ENCODE measurements at regions not wholly inside any gene's neighbourhood (a gene's known extent, or its start where the extent isn't known, plus 50 kb on each side); places are given as distances from the start of the nearest gene placed in this dataset.
A peak's percentile ranks its signal among the peaks of the same experiment; 100 is the strongest.
"Not testable (repeated sequence)": the region's sequence is repeated elsewhere in the genome, so short reads cannot be mapped to it uniquely, and the experiment has no call there.

DNA sequence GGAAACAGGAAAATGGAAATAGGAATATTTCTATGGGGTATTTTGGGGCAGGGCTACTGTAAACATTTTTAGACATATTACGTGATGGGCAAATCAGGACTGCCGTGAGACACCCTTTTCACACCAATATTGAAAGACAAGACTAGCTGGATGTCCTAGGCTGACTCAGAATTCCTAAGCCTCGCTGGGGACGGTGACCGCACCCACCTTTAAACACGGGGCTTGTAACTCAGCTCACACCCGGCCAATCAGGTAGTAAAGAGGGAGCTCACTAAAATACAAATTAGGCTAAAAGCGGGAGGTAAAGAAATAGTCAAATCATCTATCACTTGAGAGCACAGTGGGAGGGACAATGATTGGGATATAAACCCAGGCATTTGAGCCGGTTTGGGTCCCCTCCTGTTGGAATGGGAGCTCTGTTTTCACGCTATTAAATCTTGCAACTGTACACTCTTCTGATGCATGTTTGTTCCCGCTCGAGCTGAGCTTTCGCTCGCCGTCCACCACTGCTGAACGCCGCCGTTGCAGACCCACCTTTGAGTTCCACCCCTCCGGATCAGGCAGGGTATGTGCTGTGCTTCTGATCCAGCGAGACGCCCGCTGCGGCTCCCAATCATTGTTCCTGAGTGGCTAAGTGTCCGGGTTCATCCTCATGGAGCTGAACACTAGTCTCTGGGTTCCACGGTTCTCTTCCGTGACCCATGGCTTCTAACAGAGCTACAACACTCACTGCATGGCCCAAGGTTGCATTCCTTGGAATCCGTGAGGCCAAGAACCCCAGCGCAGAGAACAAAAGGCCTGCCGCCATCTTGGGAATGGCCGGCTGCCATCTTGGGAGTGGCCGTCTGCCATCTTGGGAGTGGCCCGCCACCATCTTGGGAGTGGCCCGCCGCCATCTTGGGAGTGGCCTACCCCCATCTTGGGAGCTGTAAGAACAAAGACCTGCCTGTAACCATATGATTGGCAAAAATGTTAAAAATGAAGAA is 152.6 kb downstream of the CRLF2 start:
- no peak for DNase-seq

DNA sequence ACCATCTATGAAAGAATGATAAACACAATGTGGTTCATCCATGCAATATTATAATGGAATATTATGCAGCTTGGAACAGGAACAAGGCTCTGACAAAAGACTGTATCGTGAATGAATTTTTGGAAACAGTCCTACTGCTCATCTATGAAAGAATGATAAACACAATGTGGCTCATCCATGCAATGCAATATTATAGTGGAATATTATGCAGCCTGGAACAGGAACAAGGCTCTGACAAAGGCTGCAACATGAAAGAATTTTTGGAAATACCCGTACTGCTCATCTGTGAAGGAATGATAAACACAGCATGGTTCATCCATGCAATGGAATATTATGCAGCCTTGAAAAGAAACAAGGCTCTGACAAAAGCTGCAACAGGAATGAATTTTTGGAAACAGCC is 158.8 kb downstream of the CRLF2 start:
- DNase-seq: not testable (repeated sequence)

DNA sequence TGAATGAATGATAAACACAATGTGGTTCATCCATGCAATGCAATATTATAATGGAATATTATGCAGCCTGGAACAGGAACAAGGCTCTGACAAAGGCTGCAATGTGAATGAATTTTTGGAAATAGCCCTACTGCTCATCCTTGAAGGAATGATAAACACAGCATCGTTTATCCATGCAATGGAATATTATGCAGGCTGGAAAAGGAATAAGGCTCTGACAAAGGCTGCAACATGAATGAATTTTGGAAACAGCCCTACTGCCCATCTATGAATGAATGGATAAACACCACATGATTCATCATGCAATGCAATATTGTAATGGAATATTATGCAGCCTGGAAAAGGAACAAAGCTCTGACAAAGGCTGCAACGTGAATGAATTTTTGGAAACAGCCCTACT is 159.4 kb downstream of the CRLF2 start:
- DNase-seq: no peak

DNA sequence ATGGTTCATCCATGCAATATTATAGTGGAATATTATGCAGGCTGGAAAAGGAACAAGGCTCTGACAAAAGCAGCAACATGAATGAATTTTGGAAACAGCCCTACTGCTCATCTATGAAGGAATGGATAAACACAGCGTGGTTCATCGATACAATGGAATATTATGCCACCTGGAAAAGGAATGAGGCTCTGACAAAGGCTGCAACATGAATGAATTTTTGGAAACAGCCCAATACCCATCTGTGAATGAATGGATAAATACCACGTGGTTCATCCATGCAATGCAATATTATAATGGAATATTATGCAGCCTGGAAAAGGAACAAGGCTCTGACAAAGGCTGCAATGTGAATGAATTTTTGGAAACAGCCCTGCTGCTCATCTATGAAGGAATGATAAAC is 160.4 kb downstream of the CRLF2 start:
- no peak for DNase-seq

DNA sequence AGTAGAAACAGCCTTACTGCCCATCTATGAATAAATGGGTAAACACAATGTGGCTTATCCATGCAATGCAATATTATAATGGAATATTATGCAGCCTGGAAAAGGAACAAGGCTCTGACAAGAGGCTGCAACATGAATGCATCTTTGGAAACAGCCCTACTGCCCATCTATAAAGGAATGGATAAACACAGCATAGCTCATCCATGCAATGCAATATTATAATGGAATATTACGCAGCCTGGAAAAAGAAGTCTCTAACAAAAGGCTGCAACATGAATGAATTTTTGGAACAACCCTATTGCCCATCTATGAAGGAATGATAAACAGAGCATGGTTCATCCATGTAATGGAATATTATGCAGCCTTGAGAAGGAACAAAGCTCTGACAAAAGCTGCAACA is 161.0 kb downstream of the CRLF2 start:
- no peak for DNase-seq

DNA sequence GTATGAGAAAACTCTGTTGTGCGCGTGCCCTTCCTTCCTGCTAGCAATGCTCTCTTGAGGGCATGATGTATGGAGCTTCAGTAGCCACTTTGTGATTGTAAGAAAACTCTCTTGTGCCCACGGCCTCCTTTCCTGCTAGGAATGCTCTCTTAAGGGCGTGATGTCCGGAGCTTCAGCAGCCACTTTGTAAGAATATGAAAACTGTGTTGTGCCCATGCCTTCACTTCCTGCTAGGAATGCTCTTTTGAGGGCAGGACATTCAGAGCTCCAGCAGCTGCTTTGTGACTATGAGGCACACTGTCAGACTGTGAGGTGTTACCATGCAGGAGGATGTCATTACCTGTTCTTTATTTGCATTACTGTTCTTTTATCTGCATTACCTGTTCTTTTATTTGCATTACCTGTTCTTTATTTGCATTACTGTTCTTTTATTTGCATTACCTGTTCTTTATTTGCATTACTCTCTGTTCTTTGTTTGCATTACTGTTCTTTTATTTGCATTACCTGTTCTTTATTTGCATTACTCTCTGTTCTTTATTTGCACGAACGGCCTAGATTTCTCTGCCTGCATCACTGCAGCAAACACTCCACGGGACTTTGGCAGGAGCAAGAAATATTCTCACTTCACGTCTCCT is 166.7 kb downstream of the CRLF2 start:
- DNase-seq: no peak

DNA sequence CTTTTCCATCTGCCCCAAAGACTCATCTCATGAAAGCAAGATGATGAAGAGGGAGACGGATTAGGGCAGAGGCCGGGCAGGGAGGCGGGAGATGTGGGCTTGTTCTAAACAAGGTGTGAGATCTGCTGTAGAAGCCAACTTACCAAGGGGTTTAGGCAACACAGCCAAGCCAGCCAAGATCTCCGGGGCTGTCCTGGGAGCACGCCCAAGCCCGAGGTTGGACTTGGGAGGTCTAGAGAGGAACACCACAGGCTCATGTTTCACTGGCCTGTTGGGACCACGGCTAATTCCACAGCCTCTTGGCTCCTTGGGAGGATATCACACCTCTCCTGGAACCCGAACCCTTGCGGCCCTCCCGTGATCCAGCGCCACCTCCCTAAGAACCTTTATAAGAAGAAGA is 171.4 kb downstream of the CRLF2 start:
- no peak for DNase-seq

DNA sequence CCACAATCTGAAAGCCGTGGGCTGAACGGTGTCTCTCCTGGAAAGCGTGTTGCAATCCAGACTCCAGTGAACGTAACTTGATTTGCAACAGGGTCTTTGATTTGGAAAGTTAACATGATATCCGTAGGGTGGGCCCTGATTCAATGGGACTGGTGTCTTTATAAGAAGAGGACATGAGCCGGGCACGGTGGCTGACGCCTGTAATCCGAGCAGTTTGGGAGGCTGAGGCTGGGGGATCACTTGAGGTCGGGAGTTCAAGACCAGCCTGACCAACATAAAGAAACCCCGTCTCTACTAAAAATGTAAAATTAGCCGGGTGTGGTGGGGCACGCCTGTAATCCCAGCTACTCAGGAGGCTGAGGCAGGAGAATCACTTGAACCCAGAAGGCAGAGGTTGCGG is 176.5 kb downstream of the CRLF2 start:
- DNase-seq: not testable (repeated sequence)

DNA sequence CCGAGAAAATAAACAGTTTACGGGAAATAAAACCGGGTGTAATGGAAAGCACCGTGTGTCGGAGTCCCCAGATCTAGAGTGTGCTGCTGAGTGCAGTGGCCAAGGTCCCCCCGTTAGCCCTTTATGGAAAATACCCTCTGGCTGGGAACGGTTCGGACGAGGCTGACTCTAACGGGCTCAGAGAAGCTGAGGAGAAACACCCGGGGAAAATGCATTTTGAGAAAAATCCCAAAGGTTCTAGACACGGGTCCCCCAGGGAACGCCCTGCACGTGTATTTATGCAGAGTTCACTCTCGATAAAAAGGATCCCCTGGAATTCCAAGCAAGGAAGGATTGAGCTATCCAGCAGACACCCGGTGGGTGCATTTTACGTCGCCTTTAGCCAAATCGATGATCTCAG is 177.2 kb downstream of the CRLF2 start:
- DNase-seq: no peak

DNA sequence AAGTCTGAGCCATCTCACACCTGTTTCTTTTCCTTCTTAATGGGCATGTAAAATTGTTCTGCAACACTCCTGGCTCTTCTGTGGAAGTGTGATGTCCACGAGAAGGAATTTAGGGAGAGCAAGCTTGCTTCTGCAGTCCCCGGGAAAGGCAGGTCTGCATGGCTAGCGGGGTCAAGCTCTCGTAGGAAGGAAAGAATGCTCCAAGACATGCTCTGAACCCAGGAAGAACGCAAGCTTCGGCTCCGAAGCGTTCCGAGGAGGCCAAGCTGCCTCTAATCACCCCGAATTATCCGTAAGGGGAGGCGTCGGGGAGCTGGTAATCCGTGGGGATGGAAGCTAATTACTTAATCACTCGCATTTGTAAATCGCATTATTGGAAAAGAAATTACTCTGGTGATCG is 177.7 kb downstream of the CRLF2 start:
- DNase-seq: no peak

DNA sequence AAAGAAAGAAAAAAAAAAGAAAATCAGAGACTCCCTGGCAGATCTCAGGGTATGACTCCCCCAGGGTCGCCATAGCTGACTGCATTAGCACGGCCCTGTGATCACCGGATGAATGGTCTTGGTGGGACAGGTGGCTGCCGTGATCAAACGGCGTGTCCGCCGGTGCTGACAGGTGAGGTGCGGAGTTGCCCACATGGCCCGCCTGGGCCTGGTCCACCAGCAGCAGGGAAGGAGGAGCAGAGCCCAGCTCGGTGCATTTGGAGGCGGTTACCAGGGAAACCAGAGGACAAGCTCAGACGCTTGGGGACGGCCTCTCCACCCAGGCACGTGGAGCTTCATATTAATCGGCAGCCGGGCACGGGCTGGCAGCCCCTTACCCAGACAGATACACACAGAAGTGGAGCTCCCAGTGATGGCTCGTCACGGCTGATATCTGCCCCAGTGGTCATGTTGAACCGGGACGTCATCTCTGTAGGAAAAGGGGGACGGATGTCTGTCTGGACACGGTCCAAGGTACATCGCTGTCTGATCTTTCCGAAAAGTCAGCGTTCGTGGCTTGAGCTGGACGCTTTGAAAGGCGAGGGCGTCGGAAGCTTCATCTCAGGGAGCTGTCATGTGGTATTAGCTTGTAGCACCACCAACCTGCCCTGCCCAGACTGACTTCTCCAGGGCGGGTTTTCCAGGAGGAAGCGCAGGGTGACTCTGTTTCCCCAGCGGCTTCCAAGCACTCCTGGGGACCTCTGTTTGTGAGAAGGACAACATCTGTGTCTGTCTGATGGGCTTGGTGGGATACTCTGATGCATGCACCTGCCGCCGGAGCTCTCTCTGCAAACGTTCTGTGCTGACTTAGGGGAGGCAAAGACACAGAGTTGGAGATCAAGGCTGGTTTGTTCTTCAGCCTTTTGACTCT is 180.7 kb downstream of the CRLF2 start:
- DNase-seq: no peak

DNA sequence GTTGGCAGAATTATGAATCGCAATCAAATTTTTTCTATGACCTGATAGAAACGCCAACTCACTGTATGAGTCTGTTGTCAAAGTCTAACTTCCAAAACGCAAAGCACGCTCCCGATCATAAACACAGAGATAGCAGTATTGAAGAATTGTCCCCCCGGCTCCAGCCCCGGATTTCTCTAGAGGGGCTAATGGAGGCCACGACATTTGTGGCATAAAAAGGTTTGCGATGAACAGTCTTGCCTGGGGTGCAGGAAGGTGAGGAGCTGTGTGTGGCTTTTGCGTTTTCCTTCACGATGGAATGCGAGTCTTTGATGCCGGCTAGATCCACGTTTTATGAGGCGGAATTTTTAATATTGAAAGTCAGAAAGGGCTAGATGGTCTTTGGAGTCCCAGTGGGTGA is 183.0 kb downstream of the CRLF2 start:
- DNase-seq: no peak

DNA sequence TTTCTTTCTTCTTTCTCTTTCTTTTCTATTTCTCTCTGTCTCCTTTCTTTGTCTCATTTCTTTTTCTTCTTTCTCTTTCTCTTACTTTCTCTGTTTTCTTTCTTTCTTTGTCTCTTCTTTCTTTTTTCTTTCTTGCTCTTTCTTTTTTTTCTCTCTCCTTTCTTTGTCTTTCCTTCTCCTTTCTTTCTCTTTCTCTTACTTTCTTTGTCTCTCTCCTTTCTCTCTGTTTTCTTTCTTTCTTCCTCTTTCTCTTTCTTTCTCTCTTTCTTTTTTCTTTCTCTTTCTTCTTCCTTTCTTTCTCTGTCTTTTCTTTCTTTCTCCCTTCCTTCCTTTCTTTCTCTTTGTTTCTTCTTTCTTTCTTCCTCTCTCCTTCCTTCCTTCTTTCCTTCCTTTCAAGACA is 184.8 kb downstream of the CRLF2 start:
- DNase-seq: no peak

DNA sequence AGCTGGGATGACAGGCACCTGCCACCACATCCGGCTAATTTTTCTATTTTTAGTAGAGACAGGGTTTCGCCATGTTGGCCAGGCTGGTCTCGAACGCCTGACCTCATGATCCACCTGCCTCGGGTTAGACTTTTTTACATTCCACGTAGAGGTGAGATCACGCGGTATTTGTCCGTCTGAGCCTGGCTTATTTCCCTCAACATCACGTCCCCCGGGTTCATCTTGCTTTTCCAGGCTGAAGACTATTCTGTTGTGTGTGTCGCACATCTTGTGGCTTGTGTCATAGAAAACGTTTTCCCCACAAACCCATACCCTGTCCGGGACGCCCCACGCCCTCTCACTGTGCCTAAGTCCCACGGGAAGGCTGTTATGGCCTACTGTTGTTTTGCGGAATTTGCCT is 185.3 kb downstream of the CRLF2 start:
- peak in 1 of 5 donors; percentile 11 for DNase-seq

DNA sequence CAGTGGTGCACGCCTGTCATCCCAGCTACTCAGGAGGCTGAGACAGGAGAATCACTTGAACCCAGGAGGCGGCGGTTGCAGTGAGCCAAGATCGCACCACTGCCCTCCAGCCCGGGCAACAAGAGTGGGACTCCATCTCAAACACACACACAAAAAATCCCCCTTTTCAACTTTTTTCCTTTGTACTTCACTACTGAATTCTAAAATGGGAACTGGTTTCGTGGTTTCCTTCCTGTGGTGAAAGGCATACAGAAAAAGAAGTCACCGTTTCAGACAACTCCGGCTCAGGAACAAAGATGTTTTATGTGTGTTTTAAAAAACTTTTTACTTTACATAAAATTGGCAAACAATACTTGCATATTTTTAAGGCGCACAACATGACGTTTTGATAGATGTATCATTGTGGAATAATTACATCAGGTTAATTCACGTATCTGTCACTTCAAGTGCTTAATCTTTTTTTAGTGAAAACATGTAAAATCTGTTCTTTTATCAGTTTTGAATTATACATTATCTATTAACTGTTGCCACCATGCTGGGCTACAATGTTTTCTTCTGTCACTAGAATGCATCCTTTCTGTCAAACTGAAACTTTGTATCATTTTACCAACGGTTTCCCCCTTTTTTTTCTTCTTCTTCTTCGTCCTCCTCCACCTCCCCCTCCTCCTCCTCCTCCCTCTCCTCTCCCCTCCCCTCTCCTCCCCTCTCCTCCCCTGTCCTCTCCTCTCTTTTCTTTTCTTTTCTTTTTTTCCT is 186.0 kb downstream of the CRLF2 start:
- peak in 1 of 5 donors; percentile 12 for DNase-seq

DNA sequence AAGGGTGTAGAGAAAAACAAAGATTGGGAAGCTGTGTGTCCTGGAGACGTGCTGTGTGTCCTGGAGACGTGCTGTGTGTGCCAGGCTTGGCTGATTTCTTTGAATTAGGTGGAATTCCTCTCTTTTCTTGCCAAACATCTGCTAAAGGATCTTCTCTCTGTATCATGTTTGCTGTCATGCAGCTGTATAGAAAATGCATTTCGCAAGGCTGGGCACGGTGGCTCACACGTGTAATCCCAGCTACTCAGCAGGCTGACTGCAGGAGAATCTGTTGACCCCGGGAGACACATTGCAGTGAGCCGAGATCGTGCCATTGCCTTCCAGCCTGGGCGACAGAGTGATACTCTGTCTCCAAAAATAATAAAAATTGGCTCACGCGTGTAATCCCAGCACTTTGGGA is 187.0 kb downstream of the CRLF2 start:
- no peak for DNase-seq

DNA sequence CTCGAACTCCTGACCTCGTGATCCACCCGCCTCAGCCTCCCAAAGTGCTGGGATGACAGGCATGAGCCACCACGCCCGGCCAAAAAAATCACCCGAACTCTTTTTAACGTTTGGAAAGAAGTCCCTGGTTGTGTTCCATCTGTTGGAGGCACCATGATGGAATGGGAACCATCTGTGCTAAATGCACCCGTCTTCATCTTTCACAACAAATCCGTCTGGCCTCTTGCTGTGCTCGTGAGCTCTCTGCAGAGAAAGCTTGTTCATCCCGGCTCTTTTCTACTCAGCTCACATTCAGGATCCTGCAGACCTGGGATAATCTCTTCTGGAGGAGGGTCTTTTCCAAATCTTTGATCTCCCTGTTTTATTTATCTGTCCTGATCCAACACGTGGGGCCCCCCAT is 188.8 kb downstream of the CRLF2 start:
- DNase-seq: no peak

DNA sequence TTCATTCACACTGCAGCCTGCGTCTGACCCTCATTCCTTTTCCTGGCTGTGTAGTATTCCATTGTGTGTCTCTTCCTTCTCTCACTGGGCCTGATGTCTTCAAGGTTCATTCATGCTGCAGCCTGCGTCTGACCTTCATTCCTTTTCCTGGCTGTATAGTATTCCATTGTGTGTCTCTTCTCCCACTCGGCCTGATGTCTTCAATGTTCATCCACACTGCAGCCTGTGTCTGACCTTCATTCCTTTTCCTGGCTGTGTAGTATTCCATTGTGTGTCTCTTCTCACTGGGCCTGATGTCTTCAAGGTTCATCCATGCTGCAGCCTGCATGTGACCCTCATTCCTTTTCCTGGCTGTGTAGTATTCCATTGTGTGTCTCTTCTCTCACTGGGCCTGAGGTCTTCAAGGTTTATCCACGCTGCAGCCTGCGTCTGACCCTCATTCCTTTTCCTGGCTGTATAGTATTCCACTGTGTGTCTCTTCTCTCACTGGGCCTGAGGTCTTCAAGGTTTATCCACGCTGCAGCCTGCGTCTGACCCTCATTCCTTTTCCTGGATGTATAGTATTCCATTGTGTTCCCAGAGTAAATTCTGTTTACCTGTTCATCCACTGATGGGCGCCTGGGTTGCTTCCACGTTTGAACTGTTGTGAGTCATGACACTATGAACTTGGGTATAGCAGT is 191.0 kb downstream of the CRLF2 start:
- not testable (repeated sequence) for DNase-seq

DNA sequence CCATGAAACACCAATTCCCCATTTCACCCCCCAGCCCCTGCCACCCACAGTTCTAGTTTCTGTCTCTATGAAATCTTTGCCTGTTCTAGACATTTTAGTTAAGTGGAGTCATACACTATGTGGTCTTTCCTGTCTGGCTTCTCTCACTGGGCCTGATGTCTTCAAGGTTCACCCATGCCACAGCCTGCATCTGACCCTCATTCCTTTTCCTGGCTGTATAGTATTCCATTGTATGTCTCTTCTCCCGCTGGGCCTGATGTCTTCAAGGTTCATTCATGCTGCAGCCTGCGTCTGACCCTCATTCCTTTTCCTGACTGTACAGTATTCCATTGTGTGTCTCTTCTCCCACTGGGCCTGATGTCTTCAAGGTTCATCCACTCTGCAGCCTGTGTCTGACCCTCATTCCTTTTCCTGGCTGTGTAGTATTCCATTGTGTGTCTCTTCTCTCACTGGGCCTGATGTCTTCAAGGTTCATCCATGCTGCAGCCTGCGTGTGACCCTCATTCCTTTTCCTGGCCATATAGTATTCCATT is 191.7 kb downstream of the CRLF2 start:
- DNase-seq: no peak

DNA sequence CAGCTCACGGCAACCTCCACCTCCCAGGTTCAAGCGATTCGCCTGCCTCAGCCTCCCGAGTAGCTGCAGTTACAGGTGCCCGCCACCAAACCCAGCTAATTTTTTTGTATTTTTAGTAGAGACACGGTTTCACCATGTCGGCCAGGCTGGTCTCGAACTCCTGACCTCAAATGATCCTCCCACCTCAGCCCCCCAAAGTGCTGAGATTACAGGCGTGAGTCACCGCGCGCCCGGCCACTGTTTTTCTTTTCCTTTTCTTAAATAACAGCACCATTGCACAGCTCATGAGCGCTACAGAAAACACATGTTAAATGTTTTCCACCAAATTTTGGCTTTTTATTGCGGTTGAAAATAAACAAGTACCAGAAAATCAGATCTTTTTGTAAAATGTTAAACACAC is 195.5 kb downstream of the CRLF2 start:
- not testable (repeated sequence) for DNase-seq

DNA sequence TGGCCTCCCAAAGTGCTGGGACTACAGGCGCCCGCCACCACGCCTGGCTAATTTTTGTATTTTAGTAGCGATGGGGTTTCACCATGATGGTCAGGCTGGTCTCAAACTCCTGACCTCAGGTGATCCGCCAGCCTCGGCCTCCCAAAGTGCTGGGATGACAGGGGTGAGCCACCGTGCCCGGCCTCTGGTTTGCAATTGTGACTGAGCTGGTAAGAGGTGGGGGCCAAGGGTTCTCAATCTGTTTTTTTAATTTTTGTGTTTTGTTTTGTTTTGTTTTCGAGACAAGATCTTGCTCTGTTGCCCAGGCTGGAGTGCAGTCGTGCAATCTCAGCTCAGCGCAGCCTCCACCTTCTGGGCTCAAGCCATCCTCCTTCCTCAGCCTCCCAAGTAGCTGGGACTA is 196.2 kb downstream of the CRLF2 start:
- not testable (repeated sequence) for DNase-seq
